ENCODE measurements at regions not wholly inside any gene's neighbourhood (a gene's known extent, or its start where the extent isn't known, plus 50 kb on each side); places are given as distances from the start of the nearest gene placed in this dataset.
"Not testable (repeated sequence)": the region's sequence is repeated elsewhere in the genome, so short reads cannot be mapped to it uniquely, and the experiment has no call there.

DNA sequence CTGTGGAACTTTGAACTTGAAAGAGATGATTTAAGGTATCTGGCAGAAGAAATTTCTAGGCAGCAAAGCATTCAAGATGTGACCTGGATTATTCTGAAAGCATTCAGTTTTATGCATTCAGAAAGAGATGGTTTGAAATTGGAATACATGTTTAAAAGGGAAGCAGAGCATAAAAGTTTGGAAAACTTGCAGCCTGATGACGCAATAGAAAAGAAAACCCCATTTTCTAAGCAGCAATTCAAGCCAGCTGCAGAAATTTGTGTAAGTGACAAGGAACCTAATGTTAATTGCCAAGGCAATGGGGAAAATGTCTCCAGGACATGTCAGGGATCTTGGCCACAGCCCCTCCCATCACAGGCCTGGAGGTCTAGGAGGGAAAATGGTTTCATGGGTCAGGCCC, 354.0 kb downstream of the ZNF326 start:
- Histone ChIP-seq H3K27ac (no peak overlapping the region), H3K9me3 (peaks cover 0 to 10% (median 0%) of the 10 kb centered on the region in 3 donors), H3K4me3 (no peak overlapping the region), H3K27me3 (peaks cover 0 to 3% of the 10 kb centered on the region in 2 donors), H3K36me3 (no peaks in the 10 kb centered on the region), H3K4me1 (no peaks in the 10 kb centered on the region)
- intact Hi-C loops (cut with DNase I; ENCODE audit: low total_unique reads) = no loop called here
- TF ChIP-seq, protein P1, sequence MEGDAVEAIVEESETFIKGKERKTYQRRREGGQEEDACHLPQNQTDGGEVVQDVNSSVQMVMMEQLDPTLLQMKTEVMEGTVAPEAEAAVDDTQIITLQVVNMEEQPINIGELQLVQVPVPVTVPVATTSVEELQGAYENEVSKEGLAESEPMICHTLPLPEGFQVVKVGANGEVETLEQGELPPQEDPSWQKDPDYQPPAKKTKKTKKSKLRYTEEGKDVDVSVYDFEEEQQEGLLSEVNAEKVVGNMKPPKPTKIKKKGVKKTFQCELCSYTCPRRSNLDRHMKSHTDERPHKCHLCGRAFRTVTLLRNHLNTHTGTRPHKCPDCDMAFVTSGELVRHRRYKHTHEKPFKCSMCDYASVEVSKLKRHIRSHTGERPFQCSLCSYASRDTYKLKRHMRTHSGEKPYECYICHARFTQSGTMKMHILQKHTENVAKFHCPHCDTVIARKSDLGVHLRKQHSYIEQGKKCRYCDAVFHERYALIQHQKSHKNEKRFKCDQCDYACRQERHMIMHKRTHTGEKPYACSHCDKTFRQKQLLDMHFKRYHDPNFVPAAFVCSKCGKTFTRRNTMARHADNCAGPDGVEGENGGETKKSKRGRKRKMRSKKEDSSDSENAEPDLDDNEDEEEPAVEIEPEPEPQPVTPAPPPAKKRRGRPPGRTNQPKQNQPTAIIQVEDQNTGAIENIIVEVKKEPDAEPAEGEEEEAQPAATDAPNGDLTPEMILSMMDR (IDR thresholded peaks at IDR 0.05) = no peak
- DNase-seq = no peak

DNA sequence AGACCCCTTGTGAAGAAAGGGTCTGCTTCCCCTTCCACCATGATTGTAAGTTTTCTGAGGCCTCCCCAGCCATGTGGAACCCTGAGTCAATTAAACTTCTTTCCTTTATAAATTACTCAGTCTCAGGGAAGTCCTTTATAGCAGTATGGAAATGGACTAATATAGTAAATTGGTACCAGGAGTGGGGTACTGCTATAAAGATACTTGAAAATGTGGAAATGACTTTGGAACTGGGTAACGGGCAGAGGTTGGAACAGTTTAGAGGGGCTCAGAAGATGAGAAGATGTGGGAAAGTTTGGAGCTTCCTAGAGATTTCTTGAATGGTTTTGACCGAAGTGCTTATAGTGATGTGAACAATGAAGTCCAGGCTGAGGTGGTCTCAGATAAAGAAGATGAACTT, 353.5 kb downstream of the ZNF326 start:
- H3K27ac ChIP-seq; H3K4me3 ChIP-seq; H3K27me3 ChIP-seq; DNase-seq; intact Hi-C loops (cut with DNase I; ENCODE audit: low total_unique reads); H3K4me1 ChIP-seq; H3K36me3 ChIP-seq: not testable (repeated sequence)
- peaks cover 0 to 10% (median 0%) of the 10 kb centered on the region in 3 donors for H3K9me3 ChIP-seq

DNA sequence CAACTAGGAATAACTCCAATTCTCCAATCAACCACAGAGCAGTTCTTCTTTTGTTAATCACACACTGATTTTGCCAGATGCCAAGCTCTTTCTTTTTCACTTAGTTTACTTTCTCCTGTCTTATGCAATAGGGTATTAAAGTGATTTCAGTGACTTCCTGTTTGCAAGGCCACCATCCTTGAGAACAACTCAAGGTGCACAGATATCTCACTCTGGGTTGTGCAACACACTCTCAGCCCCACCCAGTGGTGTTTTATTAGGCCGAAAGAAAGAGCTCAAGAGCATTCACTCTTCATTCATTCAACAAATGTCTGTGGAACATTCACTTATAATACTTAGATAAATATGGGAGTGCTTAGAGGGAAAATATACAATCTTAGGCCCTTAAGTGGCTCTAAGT, 352.5 kb downstream of the ZNF326 start:
- no peak for DNase-seq
- TF ChIP-seq, protein P1 (IDR thresholded peaks at IDR 0.05) = no peak
- intact Hi-C loops (cut with DNase I; ENCODE audit: low total_unique reads) = no loop called here

DNA sequence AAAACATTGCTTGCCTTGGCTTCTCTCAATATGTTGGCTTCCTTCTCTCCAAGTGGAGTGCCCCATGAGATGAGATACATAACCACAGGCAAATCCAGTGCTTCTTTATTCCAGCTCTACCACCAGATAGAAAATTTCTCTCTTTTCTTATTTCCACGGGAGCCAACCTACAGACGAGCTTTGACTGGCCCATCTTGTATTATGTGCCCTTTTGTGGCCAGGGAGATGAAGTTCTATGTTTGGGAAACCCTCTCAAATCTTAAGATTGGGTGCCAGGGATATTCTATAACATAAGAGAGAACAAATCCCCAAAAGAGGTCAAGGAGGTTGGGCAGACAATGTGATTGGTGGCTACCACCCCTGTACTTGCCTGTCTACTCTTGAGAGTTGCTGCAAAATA, 351.8 kb downstream of the ZNF326 start:
- Histone ChIP-seq H3K36me3 (no peaks in the 10 kb centered on the region), H3K4me1 (no peaks in the 10 kb centered on the region), H3K4me3 (no peak overlapping the region), H3K27ac (no peak overlapping the region), H3K9me3 (peaks cover 0 to 10% (median 0%) of the 10 kb centered on the region in 3 donors), H3K27me3 (no peaks in the 10 kb centered on the region)
- no peak for DNase-seq
- intact Hi-C loops (cut with DNase I; ENCODE audit: low total_unique reads) = no loop called here
- TF ChIP-seq, protein P1 (IDR thresholded peaks at IDR 0.05) = no peak

More for the DNA sequence above, 352.5 kb downstream of the ZNF326 start:
- H3K4me1 ChIP-seq = no peaks in the 10 kb centered on the region
- no peak overlapping the region for H3K27ac ChIP-seq
- H3K4me3 ChIP-seq = no peak overlapping the region
- no peaks in the 10 kb centered on the region for H3K27me3 ChIP-seq
- H3K36me3 ChIP-seq = no peaks in the 10 kb centered on the region
- peaks cover 0 to 10% (median 0%) of the 10 kb centered on the region in 3 donors for H3K9me3 ChIP-seq

DNA sequence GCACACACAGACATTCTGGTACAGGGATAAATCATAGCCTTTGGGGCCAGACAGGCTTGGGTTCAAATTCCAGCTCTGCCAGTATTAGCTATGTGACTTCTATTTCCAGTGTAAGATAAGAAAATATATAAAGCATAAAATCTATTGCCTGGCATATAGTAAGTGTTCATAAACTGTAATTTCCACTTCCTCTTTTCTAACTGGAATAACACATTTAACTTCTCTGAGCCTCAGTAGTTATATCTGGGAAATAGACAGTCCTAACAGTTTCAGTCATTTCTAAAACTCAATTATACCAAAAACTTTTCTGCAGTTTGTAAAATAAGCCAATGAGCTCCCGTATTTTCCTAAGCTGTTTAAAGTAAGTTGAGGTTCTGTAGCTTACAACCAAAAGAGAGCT, 351.4 kb downstream of the ZNF326 start:
- no peak for DNase-seq
- TF ChIP-seq, protein P1 (IDR thresholded peaks at IDR 0.05) = no peak
- Histone ChIP-seq H3K4me1 (no peaks in the 10 kb centered on the region), H3K27me3 (no peaks in the 10 kb centered on the region), H3K27ac (no peak overlapping the region), H3K36me3 (no peaks in the 10 kb centered on the region), H3K9me3 (peaks cover 0 to 10% (median 0%) of the 10 kb centered on the region in 3 donors), H3K4me3 (no peak overlapping the region)
- intact Hi-C loops (cut with DNase I; ENCODE audit: low total_unique reads) = no loop called here

DNA sequence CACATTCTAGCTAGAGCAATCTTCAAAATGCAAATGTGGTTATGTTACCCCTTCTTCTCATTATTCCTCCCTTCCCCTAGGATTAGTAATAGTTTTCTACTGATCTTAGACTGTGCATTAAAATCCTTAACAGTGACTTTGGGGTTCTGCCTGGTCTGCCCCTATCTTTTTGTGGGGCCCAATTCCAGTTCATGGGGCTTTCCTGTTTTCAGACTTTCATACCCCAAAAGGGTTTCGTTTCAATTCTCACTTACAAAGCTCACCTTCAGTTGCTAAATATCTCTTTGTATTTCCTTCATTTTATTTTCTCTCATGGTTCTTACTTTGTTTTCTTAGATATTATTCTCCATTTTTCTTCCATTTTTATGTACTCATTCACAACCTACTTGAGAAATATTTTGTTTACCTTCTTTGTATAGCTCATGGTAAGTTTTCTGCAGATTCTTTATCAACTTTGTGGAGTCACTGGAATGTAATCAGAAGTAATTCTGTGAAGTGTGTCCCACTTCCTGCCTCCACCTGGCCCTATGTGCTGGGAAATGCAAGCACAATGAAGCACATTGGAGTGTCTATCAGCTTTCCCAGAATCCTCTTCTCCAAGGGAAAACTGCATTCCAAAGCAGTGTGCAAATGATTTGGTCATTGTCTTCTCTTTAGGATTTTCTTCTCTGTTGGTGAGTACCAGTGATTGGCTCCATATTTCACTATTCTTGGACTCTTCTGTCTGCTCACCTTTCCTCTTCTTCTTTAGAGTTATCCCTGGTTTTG, 350.2 kb downstream of the ZNF326 start:
- Histone ChIP-seq H3K4me3 (no peak overlapping the region), H3K9me3 (peaks cover 0 to 10% (median 0%) of the 10 kb centered on the region in 3 donors), H3K27me3 (no peaks in the 10 kb centered on the region), H3K4me1 (no peaks in the 10 kb centered on the region), H3K27ac (no peak overlapping the region), H3K36me3 (no peaks in the 10 kb centered on the region)
- intact Hi-C loops (cut with DNase I; ENCODE audit: low total_unique reads) = no loop called here
- TF ChIP-seq, protein P1 (IDR thresholded peaks at IDR 0.05) = no peak
- no peak for DNase-seq

Measured in tibial artery (tissue), 4 donors.